Osteoblast (primary cell): ENCODE measurements at regions not wholly inside any gene's neighbourhood (a gene's known extent, or its start where the extent isn't known, plus 50 kb on each side); places are given as distances from the start of the nearest gene placed in this dataset.

ENCODE experiments used
- DNase-seq: peaks from one replicate; pipeline ENCODE4 v3.0.0; 2011; ENCODE audit warnings: low spot score, mixed read lengths; ENCODE audit not compliant: insufficient read length; ENCODE audit errors: missing footprints
- H2AFZ ChIP-seq: 2 replicates; pipeline ENCODE4 v1.6.0; 2011; ENCODE audit warnings: mild to moderate bottlenecking, low read length
- H3K27ac ChIP-seq: 2 replicates; pipeline ENCODE4 v1.5.1; 2011; ENCODE audit warnings: mild to moderate bottlenecking, low read depth, low read length, moderate library complexity
- H3K27me3 ChIP-seq: 2 replicates; pipeline ENCODE4 v1.6.0; 2012; ENCODE audit warnings: mild to moderate bottlenecking, control low read depth, inconsistent platforms, low read length, moderate library complexity; ENCODE audit not compliant: insufficient read depth
- H3K36me3 ChIP-seq: 2 replicates; pipeline ENCODE4 v1.5.1; 2011; ENCODE audit warnings: mild to moderate bottlenecking, low read length, control low read depth, moderate library complexity; ENCODE audit not compliant: insufficient read depth
- H3K4me1 ChIP-seq: 2 replicates; pipeline ENCODE4 v1.5.1; 2011; ENCODE audit warnings: mild to moderate bottlenecking, low read length, control low read depth, moderate library complexity; ENCODE audit not compliant: insufficient read depth
- H3K4me2 ChIP-seq: 2 replicates; pipeline ENCODE4 v1.6.0; 2011; ENCODE audit warnings: mild to moderate bottlenecking, low read length; ENCODE audit not compliant: insufficient read depth
- H3K4me3 ChIP-seq: fragments of 200-600 bp; sonication (generic); 3 replicates; pipeline ENCODE4 v1.5.1; 2012; ENCODE audit warnings: mild to moderate bottlenecking, low read length, inconsistent platforms; ENCODE audit not compliant: insufficient read depth
- H3K79me2 ChIP-seq: 2 replicates; pipeline ENCODE4 v1.6.0; 2012; ENCODE audit warnings: mild to moderate bottlenecking, low read length, control low read depth, inconsistent platforms; ENCODE audit not compliant: insufficient read depth
- H3K9me3 ChIP-seq: 2 replicates; pipeline ENCODE4 v1.5.1; 2011; ENCODE audit warnings: low read depth, low read length, control low read depth
- H4K20me1 ChIP-seq: 2 replicates; pipeline ENCODE4 v1.6.0; 2012; ENCODE audit warnings: mild to moderate bottlenecking, low read length, control low read depth; ENCODE audit not compliant: insufficient read depth
- CTCF ChIP-seq: IDR thresholded peaks from 2 replicates; pipeline ENCODE4 v1.5.1; 2011; ENCODE audit warnings: mild to moderate bottlenecking, low read depth, low read length, moderate library complexity; ENCODE audit errors: extremely low read depth

GRCh38 chr1:214847071-214847810 is 235.3 kb upstream of the KCNK2 start:
- no peaks in the 10 kb centered on the region for H4K20me1 ChIP-seq
- H3K36me3 ChIP-seq, result no peaks in the 10 kb centered on the region
- no peak for DNase-seq
- no peak overlapping the region for H3K27ac ChIP-seq
- peaks cover 2% of the 10 kb centered on the region for H3K9me3 ChIP-seq
- TF ChIP-seq CTCF, result no peak
- no peaks in the 10 kb centered on the region for H3K27me3 ChIP-seq
- H2AFZ ChIP-seq, result no peak overlapping the region
- H3K79me2 ChIP-seq, result no peaks in the 10 kb centered on the region
- no peak overlapping the region for H3K4me2 ChIP-seq
- H3K4me1 ChIP-seq, result peaks cover 17% of the 10 kb centered on the region
- no peak overlapping the region for H3K4me3 ChIP-seq

GRCh38 chr1:214848101-214848500 is 234.4 kb upstream of the KCNK2 start:
- no peak overlapping the region for H3K4me3 ChIP-seq
- no peak for TF ChIP-seq CTCF
- H2AFZ ChIP-seq, result no peak overlapping the region
- peaks cover 8% of the 10 kb centered on the region for H3K4me1 ChIP-seq
- no peaks in the 10 kb centered on the region for H3K36me3 ChIP-seq
- no peaks in the 10 kb centered on the region for H3K79me2 ChIP-seq
- H3K4me2 ChIP-seq, result no peak overlapping the region
- no peaks in the 10 kb centered on the region for H3K27me3 ChIP-seq
- H3K27ac ChIP-seq, result no peak overlapping the region
- DNase-seq, result no peak
- H3K9me3 ChIP-seq, result peaks cover 2% of the 10 kb centered on the region
- no peaks in the 10 kb centered on the region for H4K20me1 ChIP-seq

- no peak for DNase-seq
- H3K27me3 ChIP-seq, result no peaks in the 10 kb centered on the region
These were observed 232.0 kb upstream of the KCNK2 start for GRCh38 chr1:214850432-214851050.

More at GRCh38 chr1:214850432-214851050, 232.0 kb upstream of the KCNK2 start:
- no peak overlapping the region for H3K4me2 ChIP-seq
- H3K4me3 ChIP-seq, result no peak overlapping the region
- H3K27ac ChIP-seq, result no peak overlapping the region
- H3K79me2 ChIP-seq, result no peaks in the 10 kb centered on the region
- peaks cover 2% of the 10 kb centered on the region for H3K9me3 ChIP-seq
- no peaks in the 10 kb centered on the region for H3K4me1 ChIP-seq
- H2AFZ ChIP-seq, result peak overlapping the region; percentile 2
- TF ChIP-seq CTCF, result no peak
- no peaks in the 10 kb centered on the region for H4K20me1 ChIP-seq
- no peaks in the 10 kb centered on the region for H3K36me3 ChIP-seq
